ENCODE measurements at regions not wholly inside any gene's neighbourhood (a gene's known extent, or its start where the extent isn't known, plus 50 kb on each side); places are given as distances from the start of the nearest gene placed in this dataset.

DNA sequence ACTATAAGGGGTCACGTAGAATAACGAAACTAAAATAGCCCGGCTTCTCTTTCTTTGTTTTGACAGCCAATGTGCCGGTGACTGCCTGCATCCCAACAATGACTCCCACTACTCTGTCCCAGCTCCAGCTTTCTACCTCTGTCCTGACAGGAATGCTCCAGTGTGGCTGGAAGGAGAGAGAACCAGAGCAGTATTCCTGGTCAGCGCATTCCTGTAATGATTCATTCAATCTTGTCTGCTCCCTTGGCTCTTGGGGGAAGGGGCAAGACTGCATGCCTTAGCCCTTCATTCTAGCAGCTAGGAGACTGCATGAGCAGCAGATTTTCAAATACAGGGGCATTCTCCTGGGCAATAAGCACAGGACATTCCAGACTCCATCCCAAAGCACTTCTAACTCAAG is 132.1 kb upstream of the PRMT6 start:
- no TSS peak for BruUV-seq (replicated peaks)
- ATAC-seq = no peak
- Histone ChIP-seq H3K27me3 (ENCODE audit: control insufficient read depth, insufficient read depth, low read length) (no peaks in the 10 kb centered on the region), H3K27ac (ENCODE audit: low read length) (no peak overlapping the region), H3K4me1 (ENCODE audit: control insufficient read depth, insufficient read depth, low read length) (no peaks in the 10 kb centered on the region), H3K4me3 (ENCODE audit: low read depth in 2 of 2, low read length in 2 of 2) (no peak overlapping the region), H3K36me3 (ENCODE audit: control insufficient read depth, insufficient read depth, low read length) (no peaks in the 10 kb centered on the region), H3K9me3 (ENCODE audit: control insufficient read depth, insufficient read depth, low read depth, low read length) (no peaks in the 10 kb centered on the region)
- TF ChIP-seq POLR2AphosphoS5 (IDR thresholded peaks at IDR 0.05; ENCODE audit: low read depth, low read length) = no peak
- TF ChIP-seq REST (IDR thresholded peaks at IDR 0.05; ENCODE audit: insufficient read depth in 1 of 2, low read depth in 2 of 2, low read length in 1 of 2) = no peak
- in situ Hi-C loops (cut with HindIII; ENCODE audit: low pct_unique_long_range_greater_than_20kb, low sequenced_read_pairs) (no loop called here), intact Hi-C loops (cut with micrococcal nuclease; ENCODE audit: unreplicated experiment) (no loop called here)
- no peak for DNase-seq (ENCODE audit: low read depth, low spot score)
- ChIA-PET POLR2A (no interaction called here), CTCF (no interaction called here)

DNA sequence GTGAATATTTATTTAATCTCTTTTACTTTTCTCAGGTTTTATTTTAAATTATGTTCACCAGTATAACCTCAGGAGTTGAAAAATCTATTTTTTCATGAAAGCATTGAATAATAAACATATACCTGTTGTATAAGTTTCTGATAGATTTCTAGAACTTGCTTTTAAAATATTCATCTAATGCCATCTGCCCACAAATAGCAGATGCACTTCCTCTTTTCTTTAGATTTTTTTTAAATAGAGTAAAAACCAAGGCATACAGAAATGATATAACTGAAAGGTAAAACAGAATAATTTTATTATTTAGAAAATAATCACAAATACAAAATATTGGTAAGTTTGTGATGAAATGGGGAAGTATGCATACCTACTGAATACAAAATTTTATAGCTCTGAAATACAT is 130.7 kb upstream of the PRMT6 start:
- TF ChIP-seq REST (IDR thresholded peaks at IDR 0.05; ENCODE audit: insufficient read depth in 1 of 2, low read depth in 2 of 2, low read length in 1 of 2) (no peak), SIN3A (IDR thresholded peaks at IDR 0.05; ENCODE audit: borderline replicate concordance, insufficient read depth, low read depth, low read length) (no peak), CTCF (IDR thresholded peaks at IDR 0.05) (no peak), TCF7L2 (IDR thresholded peaks at IDR 0.05; ENCODE audit: low read depth, low read length) (no peak), POLR2AphosphoS5 (IDR thresholded peaks at IDR 0.05; ENCODE audit: low read depth, low read length) (no peak)
- no TSS peak for BruUV-seq (replicated peaks)
- DNase-seq (ENCODE audit: low read depth, low spot score) (no peak), ATAC-seq (no peak)
- intact Hi-C loops (cut with micrococcal nuclease; ENCODE audit: unreplicated experiment) = no loop called here
- Histone ChIP-seq H3K4me1 (ENCODE audit: control insufficient read depth, insufficient read depth, low read length) (no peaks in the 10 kb centered on the region), H3K9me3 (ENCODE audit: control insufficient read depth, insufficient read depth, low read depth, low read length) (no peaks in the 10 kb centered on the region), H3K27ac (ENCODE audit: low read length) (no peak overlapping the region), H3K36me3 (ENCODE audit: control insufficient read depth, insufficient read depth, low read length) (no peaks in the 10 kb centered on the region), H3K27me3 (ENCODE audit: control insufficient read depth, insufficient read depth, low read length) (no peaks in the 10 kb centered on the region), H3K4me3 (ENCODE audit: low read depth in 2 of 2, low read length in 2 of 2) (no peak overlapping the region)
- in situ Hi-C loops (cut with HindIII; ENCODE audit: low pct_unique_long_range_greater_than_20kb, low sequenced_read_pairs) = no loop called here
- POLR2A ChIA-PET = no interaction called here
- CTCF ChIA-PET = no interaction called here

All from Panc1 (cell line).